Kidney tubule cell (primary cell): ENCODE measurements at regions not wholly inside any gene's neighbourhood (a gene's known extent, or its start where the extent isn't known, plus 50 kb on each side); places are given as distances from the start of the nearest gene placed in this dataset.
A peak's percentile ranks its signal among the peaks of the same experiment; 100 is the strongest.

Experiments used
- DNase-seq: peaks from one replicate; pipeline ENCODE4 v3.0.0-alpha.2; 2018; ENCODE audit warnings: low spot score

DNA sequence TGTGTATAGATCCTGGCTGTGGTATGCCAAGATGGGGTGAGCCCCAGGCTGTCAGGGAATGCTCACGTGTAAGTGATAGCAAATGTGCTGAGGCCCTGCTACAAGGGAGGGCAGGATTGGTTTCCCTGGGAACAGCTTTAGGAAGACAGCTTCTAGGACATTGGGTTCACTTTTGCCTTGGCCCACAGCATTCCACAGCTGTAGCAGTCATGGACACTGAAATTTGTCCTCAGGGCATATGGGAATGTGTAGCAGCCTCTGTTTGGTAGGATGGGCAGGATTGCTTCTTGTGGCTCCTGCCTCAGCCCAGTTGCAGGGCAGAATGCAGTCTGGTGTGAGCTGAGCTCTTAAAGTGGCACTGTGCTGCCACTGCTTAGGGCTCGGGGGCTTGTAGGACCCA, 1061.7 kb upstream of the WWC1 start:
- DNase-seq, result no peak

GRCh38 chr5:167230414-167230813, 1061.0 kb upstream of the WWC1 start:
- no peak for DNase-seq

GRCh38 chr5:167232675-167233311, 1058.7 kb upstream of the WWC1 start:
- no peak for DNase-seq

- DNase-seq, result no peak
Measured at GRCh38 chr5:167233507-167234220, 1057.8 kb upstream of the WWC1 start.

DNA sequence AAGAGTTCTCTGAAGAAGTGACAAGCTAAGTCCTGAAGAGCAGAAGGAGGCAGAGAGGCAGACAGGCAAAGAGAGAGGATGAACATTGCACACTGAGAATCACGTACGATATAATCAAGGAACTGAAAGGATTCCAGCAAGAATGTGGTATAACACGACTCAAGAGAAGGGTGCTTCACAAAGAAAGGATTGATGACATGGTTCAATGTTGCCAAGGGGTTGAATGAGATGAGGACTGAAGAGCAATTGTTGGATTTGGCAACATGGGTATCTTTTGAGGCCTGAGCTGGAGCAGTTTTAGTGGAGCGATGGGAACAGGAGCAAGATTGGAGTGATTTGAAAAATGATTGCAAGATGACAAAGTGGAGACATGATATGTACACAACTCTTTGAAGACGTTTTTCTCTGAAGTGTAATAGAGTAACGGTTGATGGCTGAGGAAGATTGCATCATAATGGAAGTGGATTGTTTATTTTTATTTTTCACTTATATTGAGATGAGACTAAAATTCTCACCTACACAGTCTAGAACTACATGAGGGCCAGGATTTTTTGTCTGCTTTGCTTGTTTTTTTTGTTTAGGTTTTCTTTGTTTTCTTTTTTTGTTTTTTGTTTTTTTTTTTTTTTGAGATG, 1049.9 kb upstream of the WWC1 start:
- DNase-seq, result no peak

DNA sequence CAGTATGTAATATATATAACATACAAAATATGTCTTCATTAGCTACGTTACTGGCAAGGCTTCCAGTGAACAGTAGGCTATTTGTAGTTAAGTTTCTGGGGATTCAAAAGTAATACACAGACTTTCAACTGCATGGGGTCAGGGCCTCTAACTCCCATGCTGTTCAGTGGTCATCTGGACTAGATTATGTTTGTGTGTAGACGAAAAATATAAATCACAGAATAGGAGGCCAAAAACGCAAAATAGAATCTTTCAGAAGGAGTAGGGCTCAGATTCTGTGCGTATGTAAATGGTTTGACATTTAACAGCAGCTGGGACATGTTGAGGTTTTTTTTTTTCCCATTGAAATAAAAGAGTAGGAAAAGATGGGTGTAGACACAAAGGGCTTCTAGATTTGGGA, 1048.7 kb upstream of the WWC1 start:
- DNase-seq, result no peak

GRCh38 chr5:167243463-167243862, 1048.0 kb upstream of the WWC1 start:
- DNase-seq, result no peak

DNA sequence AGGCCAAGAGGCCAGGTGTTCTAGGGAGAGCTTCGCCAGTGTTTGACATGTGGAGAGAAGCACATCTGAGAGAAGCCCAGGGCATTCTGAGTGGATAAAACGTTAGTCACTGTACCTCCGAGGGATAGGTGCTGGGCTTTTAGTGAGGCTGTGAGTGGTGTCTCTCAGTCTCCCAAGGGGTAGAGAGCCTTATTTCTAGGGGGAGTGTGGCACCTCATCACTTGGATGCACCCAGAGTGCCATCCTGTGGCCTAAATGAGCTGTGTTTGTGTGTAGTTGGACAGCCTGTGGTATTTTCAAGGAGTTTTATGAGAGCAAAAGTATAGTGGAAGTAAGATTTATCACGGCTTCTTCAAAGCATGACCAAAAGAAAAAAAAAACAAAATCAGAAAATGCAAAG, 1046.9 kb upstream of the WWC1 start:
- DNase-seq, result no peak

- DNase-seq, result peak; percentile 38
Measured at GRCh38 chr5:167245868-167246267, 1045.6 kb upstream of the WWC1 start.

GRCh38 chr5:167247816-167248215, 1043.6 kb upstream of the WWC1 start:
- no peak for DNase-seq

GRCh38 chr5:167248257-167248656, 1043.2 kb upstream of the WWC1 start:
- DNase-seq, result no peak

- DNase-seq, result no peak
Measured at GRCh38 chr5:167250996-167251395, 1040.4 kb upstream of the WWC1 start.

DNA sequence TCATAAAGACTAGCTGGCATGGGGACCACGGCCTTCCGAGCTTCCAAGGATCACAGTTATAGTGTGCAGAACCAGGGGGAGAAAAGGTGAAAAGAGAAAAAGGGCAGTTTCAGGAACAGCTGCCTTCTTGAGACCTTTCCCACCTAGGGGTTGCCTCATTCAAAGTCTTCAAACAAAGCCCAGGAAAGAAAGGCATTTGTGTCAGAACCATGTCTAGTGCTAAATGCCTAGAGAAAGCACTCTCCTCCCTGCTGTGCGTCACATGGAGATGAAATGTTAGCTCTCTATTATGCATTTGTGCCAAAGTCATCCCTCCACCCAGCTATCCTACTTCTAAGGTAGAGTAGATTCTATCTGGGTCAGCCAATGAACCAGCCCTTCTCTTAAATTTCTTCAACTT, 1037.3 kb upstream of the WWC1 start:
- no peak for DNase-seq

GRCh38 chr5:167255926-167256325, 1035.5 kb upstream of the WWC1 start:
- no peak for DNase-seq

- no peak for DNase-seq
Measured at GRCh38 chr5:167259806-167260205, 1031.6 kb upstream of the WWC1 start.

DNA sequence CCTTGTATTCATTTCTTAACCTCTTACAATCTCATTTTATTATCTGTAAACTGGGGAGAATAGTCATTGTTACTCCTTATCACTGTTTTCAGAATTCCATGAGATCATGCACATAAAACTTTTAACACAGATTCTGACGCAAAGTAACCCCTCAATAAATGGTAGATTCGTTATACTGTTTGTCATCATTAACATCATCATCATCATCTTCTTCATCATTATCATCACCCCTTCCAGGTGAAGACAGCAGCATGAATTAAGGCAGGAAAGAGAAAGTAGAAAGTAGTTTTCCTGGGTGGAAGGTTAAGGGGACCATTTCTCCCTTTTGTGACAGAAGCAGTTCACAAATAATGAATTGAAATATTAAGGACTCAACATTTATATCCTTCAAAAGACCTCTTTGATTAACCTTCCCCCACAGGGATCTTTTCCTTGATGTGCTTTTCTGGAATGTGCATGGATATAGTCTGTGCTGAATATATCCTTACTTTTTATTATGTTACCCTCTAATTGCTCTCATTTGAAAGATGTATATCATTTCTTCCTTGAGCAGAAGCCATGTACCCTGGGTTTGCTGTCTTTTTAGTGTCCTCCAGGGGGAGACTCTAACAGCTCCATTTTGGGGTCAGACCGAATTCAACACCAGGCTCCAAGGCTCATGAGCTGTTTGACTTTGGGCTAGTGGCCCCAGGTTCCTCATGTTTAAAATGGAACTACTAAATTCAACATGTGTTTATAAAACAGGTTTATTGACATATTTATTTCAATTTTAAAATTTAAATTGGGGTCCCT, 1029.9 kb upstream of the WWC1 start:
- peak; percentile 6 for DNase-seq

- DNase-seq, result no peak
Measured at GRCh38 chr5:167263185-167263584, 1028.3 kb upstream of the WWC1 start.

DNA sequence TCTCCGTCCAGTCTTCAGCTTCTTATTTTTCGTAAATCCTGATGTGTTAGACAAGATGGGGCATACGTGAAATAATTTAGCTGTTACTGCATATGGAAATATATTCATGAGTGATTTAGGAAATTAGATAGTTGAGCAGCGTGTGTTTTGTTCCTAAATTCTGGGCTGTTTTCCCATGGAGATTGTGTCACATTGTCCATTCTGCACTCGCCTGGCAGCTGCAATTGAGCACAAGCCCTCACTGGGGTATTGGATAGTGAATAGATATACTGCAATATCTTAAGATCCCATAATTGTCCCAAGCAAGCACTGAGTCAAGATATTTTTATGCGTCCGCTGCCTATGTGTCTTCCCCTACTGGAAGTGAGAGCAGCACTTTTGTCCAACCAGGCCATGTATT, 1027.1 kb upstream of the WWC1 start:
- no peak for DNase-seq

DNA sequence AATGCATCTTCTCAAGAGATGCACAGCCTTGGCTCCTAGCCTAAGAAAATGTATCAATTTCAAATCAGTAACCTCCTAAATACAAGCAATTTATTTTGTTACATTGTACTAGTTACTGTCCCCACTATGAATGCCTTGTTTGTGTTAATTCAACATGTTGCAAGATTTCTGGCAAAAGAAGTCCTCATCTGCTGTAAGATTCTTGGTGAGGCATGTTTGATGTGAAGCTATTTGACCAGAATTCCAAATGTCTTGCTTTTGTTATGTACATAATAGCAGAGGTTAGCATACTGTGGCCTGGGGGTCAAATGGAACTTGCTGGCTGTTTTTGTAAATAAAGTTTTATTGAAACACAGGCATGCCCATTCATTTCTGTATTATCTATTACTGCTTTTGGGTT, 1023.1 kb upstream of the WWC1 start:
- DNase-seq, result no peak

- DNase-seq, result no peak
Measured at GRCh38 chr5:167269146-167269545, 1022.3 kb upstream of the WWC1 start.

- DNase-seq, result no peak
Measured at GRCh38 chr5:167271081-167271480, 1020.4 kb upstream of the WWC1 start.

GRCh38 chr5:167271511-167271910, 1019.9 kb upstream of the WWC1 start:
- no peak for DNase-seq

GRCh38 chr5:167280111-167280510, 1011.3 kb upstream of the WWC1 start:
- DNase-seq, result no peak
